H9 (cell line): ENCODE measurements at regions not wholly inside any gene's neighbourhood (a gene's known extent, or its start where the extent isn't known, plus 50 kb on each side); places are given as distances from the start of the nearest gene placed in this dataset.

Experiments used
- DNase-seq: peaks from one replicate; pipeline ENCODE4 v3.0.0-alpha.2; 2017
- H2AFZ ChIP-seq: one replicate; pipeline ENCODE4 v1.6.1; 2013; ENCODE audit warnings: mild to moderate bottlenecking, low read length, control low read depth, moderate library complexity
- H2AK5ac ChIP-seq: 2 replicates; pipeline ENCODE4 v1.6.1; 2013; ENCODE audit warnings: low read length, control low read depth, mixed read lengths; ENCODE audit not compliant: insufficient read length
- H2BK120ac ChIP-seq: one replicate; pipeline ENCODE4 v1.6.1; 2013; ENCODE audit warnings: low read depth, mild to moderate bottlenecking, low read length, control low read depth, inconsistent platforms; ENCODE audit not compliant: poor library complexity, severe bottlenecking
- H2BK12ac ChIP-seq: 2 replicates; pipeline ENCODE4 v1.6.1; 2013; ENCODE audit warnings: low read length, control low read depth, mixed read lengths, low read depth; ENCODE audit not compliant: insufficient read length
- H2BK15ac ChIP-seq: 2 replicates; pipeline ENCODE4 v1.6.1; 2013; ENCODE audit warnings: low read depth, low read length, control low read depth
- H2BK20ac ChIP-seq: one replicate; pipeline ENCODE4 v1.6.1; 2013; ENCODE audit warnings: low read depth, mild to moderate bottlenecking, low read length, control low read depth, inconsistent platforms; ENCODE audit not compliant: poor library complexity, severe bottlenecking
- H2BK5ac ChIP-seq: 2 replicates; pipeline ENCODE4 v1.6.1; 2013; ENCODE audit warnings: low read length, control low read depth, mixed read lengths; ENCODE audit not compliant: insufficient read length
- H3K14ac ChIP-seq: 2 replicates; pipeline ENCODE4 v1.6.1; 2013; ENCODE audit warnings: low read length, control low read depth; ENCODE audit not compliant: insufficient read depth
- H3K18ac ChIP-seq: 2 replicates; pipeline ENCODE4 v1.6.1; 2013; ENCODE audit warnings: low read depth, mild to moderate bottlenecking, mixed read lengths, low read length, control low read depth; ENCODE audit not compliant: insufficient read length
- H3K23ac ChIP-seq: 2 replicates; pipeline ENCODE4 v1.6.1; 2013; ENCODE audit warnings: low read length, control low read depth, mixed read lengths, low read depth; ENCODE audit not compliant: insufficient read length
- H3K23me2 ChIP-seq: 2 replicates; pipeline ENCODE4 v1.6.1; 2013; ENCODE audit warnings: low read depth, mild to moderate bottlenecking, mixed read lengths, low read length, control low read depth; ENCODE audit not compliant: insufficient read length, poor library complexity, severe bottlenecking
- H3K27ac ChIP-seq: 2 replicates; pipeline ENCODE4 v1.5.1; 2013; ENCODE audit warnings: low read length, control low read depth, mixed read lengths, low read depth; ENCODE audit not compliant: insufficient read length
- H3K27me3 ChIP-seq: 2 replicates; pipeline ENCODE4 v1.6.1; 2013; ENCODE audit warnings: low read length, control low read depth, inconsistent platforms; ENCODE audit not compliant: insufficient read depth
- H3K4ac ChIP-seq: 2 replicates; pipeline ENCODE4 v1.6.1; 2013; ENCODE audit warnings: low read depth, mild to moderate bottlenecking, control low read depth, inconsistent platforms, low read length, moderate library complexity
- H3K4me1 ChIP-seq: 2 replicates; pipeline ENCODE4 v1.6.1; 2013; ENCODE audit warnings: low read length, control low read depth, inconsistent platforms; ENCODE audit not compliant: insufficient read depth
- H3K4me2 ChIP-seq: 2 replicates; pipeline ENCODE4 v1.6.1; 2013; ENCODE audit warnings: low read length, control low read depth, mixed read lengths; ENCODE audit not compliant: insufficient read length, insufficient read depth
- H3K56ac ChIP-seq: 2 replicates; pipeline ENCODE4 v1.6.1; 2013; ENCODE audit warnings: low read depth, mild to moderate bottlenecking, mixed read lengths, low read length, control low read depth; ENCODE audit not compliant: insufficient read length
- H3K79me1 ChIP-seq: 2 replicates; pipeline ENCODE4 v1.6.1; 2013; ENCODE audit warnings: low read depth, mild to moderate bottlenecking, moderate library complexity, low read length, control low read depth, inconsistent platforms; ENCODE audit not compliant: insufficient read depth, poor library complexity, severe bottlenecking
- H3K79me2 ChIP-seq: 2 replicates; pipeline ENCODE4 v1.6.1; 2013; ENCODE audit warnings: low read length, control low read depth, inconsistent platforms; ENCODE audit not compliant: insufficient read depth
- H3K9ac ChIP-seq: 2 replicates; pipeline ENCODE4 v1.6.1; 2013; ENCODE audit warnings: low read length, control low read depth, mixed read lengths; ENCODE audit not compliant: insufficient read length; ENCODE audit errors: extremely low read depth
- H3K9me3 ChIP-seq: one replicate; pipeline ENCODE4 v1.6.1; 2013; ENCODE audit warnings: low read depth, low read length, inconsistent platforms; ENCODE audit not compliant: control insufficient read depth
- H3T11ph ChIP-seq: one replicate; pipeline ENCODE4 v1.6.1; 2013; ENCODE audit warnings: mild to moderate bottlenecking, low read length, control low read depth, inconsistent platforms
- H4K20me1 ChIP-seq: one replicate; pipeline ENCODE4 v1.6.1; 2013; ENCODE audit not compliant: control insufficient read depth, insufficient read length, insufficient read depth
- H4K5ac ChIP-seq: 2 replicates; pipeline ENCODE4 v1.6.1; 2013; ENCODE audit warnings: low read depth, mild to moderate bottlenecking, mixed read lengths, low read length, control low read depth; ENCODE audit not compliant: insufficient read length
- H4K8ac ChIP-seq: replicated peaks from 2 replicates; pipeline ENCODE4 v1.6.1; 2013; ENCODE audit warnings: low read length, control low read depth, mixed read lengths, low read depth; ENCODE audit not compliant: insufficient read length
- H4K91ac ChIP-seq: 2 replicates; pipeline ENCODE4 v1.6.1; 2013; ENCODE audit warnings: low read depth, mild to moderate bottlenecking, moderate library complexity, mixed read lengths, low read length, control low read depth; ENCODE audit not compliant: insufficient read length
- H3K27ac Mint-ChIP-seq, 3 experiments: 2 replicates in 2 of 3; 3 replicates in 1 of 3; pipeline ENCODE4 v1.8.0; 2020 to 2021; ENCODE audit warnings: mixed read lengths in 3 of 3, mild to moderate bottlenecking in 1 of 3, moderate library complexity in 1 of 3
- H3K27me3 Mint-ChIP-seq: 2 replicates; pipeline ENCODE4 v1.8.0; 2021; ENCODE audit warnings: low read depth, mild to moderate bottlenecking, moderate library complexity, mixed read lengths
- H3K36me3 Mint-ChIP-seq, 3 experiments: 2 replicates in 2 of 3; 3 replicates in 1 of 3; pipeline ENCODE4 v1.8.0; 2020 to 2021; ENCODE audit warnings: low read depth in 3 of 3, mixed read lengths in 3 of 3; ENCODE audit not compliant: insufficient read depth in 1 of 3
- H3K4me1 Mint-ChIP-seq, 2 experiments: 2 replicates each; pipeline ENCODE4 v1.8.0; 2020; ENCODE audit warnings: mixed read lengths in 2 of 2
- H3K4me3 Mint-ChIP-seq, 2 experiments: 2 replicates in 1 of 2; 3 replicates in 1 of 2; pipeline ENCODE4 v1.8.0; 2020 to 2021; ENCODE audit warnings: mild to moderate bottlenecking in 2 of 2, mixed read lengths in 2 of 2, moderate library complexity in 1 of 2
- H3K9me3 Mint-ChIP-seq, 2 experiments: 2 replicates in 1 of 2; 3 replicates in 1 of 2; pipeline ENCODE4 v1.8.0; 2020; ENCODE audit warnings: mild to moderate bottlenecking in 2 of 2, mixed read lengths in 2 of 2, moderate library complexity in 1 of 2
- CTCF ChIP-seq: fragments of 200-600 bp; sonication (generic); conservative IDR thresholded peaks from 3 replicates; pipeline ENCODE4 v1.8.0; 2021; ENCODE audit warnings: antibody characterized with exemption, mild to moderate bottlenecking
- WGBS: extraction: QIAGEN DNeasy Blood & Tissue Kit; methylation state at CpG from one replicate; pipeline ENCODE4 v1.1.7; 2013; ENCODE audit warnings: missing lambda C conversion rate, low lambda C conversion rate, mixed read lengths; ENCODE audit not compliant: insufficient read length; ENCODE audit errors: extremely low coverage; 5-methylcytosine and 5-hydroxymethylcytosine counted together

- no peak overlapping the region for H2BK12ac ChIP-seq
- no peak for TF ChIP-seq CTCF
- H3K23ac ChIP-seq, result no peak overlapping the region
- H4K20me1 ChIP-seq, result no peaks in the 10 kb centered on the region
- no peak for DNase-seq
- H4K5ac ChIP-seq, result no peak overlapping the region
- H3K56ac ChIP-seq, result no peak overlapping the region
- H3K27me3 Mint-ChIP-seq, result no peaks in the 10 kb centered on the region
- H3K4me3 Mint-ChIP-seq, result no peak overlapping the region
- H2BK20ac ChIP-seq, result no peak overlapping the region
- no peak overlapping the region for H2BK120ac ChIP-seq
- no peak overlapping the region for H3K4me2 ChIP-seq
- peaks cover 4 to 5% of the 10 kb centered on the region in 2 experiments; a peak in 3 of 4 replicates for H3K4me1 Mint-ChIP-seq
- no peak overlapping the region for H4K91ac ChIP-seq
- no peaks in the 10 kb centered on the region for H3K4me1 ChIP-seq
- no peaks in the 10 kb centered on the region for H3K9me3 ChIP-seq
- H3K79me2 ChIP-seq, result no peaks in the 10 kb centered on the region
- no peak overlapping the region for H3K4ac ChIP-seq
- no peaks in the 10 kb centered on the region for H3K23me2 ChIP-seq
- no peak overlapping the region for H3K27ac Mint-ChIP-seq
- H3K9ac ChIP-seq, result no peak overlapping the region
- H3K79me1 ChIP-seq, result no peaks in the 10 kb centered on the region
- no peak overlapping the region for H2AFZ ChIP-seq
- H3K36me3 Mint-ChIP-seq, result peaks cover 0 to 22% (median 10%) of the 10 kb centered on the region in 3 experiments; a peak in 4 of 7 replicates
- no peak overlapping the region for H3K14ac ChIP-seq
- peaks cover 4% of the 10 kb centered on the region in 2 experiments for H3K9me3 Mint-ChIP-seq
- H2BK15ac ChIP-seq, result no peak overlapping the region
- H3K27me3 ChIP-seq, result no peaks in the 10 kb centered on the region
- H2BK5ac ChIP-seq, result no peak overlapping the region
- no peak overlapping the region for H4K8ac ChIP-seq
- H3T11ph ChIP-seq, result no peak overlapping the region
- no peak overlapping the region for H3K18ac ChIP-seq
- H3K27ac ChIP-seq, result no peak overlapping the region
- no peak overlapping the region for H2AK5ac ChIP-seq
- no CpG with 5 or more reads among the region's 1 CpG for WGBS
These were observed 357.4 kb upstream of the ADGRL2 start for GRCh38 chr1:81443288-81443687.
